ENCODE measurements at regions not wholly inside any gene's neighbourhood (a gene's known extent, or its start where the extent isn't known, plus 50 kb on each side); places are given as distances from the start of the nearest gene placed in this dataset.

DNA sequence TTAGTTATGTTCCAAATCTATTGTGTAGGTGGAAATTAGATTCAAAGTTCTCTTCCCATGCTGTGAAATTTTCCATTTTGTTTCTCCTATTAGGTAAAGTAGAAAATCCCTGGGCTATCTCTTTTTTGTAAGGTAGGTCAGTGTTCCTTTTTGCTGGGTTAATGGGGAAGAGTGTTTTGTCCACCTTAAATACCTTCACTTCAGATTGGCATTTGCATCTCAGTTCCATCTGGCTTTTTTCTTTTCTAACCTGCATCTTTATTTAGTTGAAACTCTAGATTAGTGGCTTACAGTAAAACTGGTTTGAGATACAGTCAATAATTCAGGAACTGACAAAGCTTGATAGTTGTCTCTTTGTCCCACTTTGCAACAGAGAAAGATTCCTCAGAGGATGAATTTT lies 1115.8 kb downstream of the PDHA2 start (continued):
- TF ChIP-seq, protein P1, sequence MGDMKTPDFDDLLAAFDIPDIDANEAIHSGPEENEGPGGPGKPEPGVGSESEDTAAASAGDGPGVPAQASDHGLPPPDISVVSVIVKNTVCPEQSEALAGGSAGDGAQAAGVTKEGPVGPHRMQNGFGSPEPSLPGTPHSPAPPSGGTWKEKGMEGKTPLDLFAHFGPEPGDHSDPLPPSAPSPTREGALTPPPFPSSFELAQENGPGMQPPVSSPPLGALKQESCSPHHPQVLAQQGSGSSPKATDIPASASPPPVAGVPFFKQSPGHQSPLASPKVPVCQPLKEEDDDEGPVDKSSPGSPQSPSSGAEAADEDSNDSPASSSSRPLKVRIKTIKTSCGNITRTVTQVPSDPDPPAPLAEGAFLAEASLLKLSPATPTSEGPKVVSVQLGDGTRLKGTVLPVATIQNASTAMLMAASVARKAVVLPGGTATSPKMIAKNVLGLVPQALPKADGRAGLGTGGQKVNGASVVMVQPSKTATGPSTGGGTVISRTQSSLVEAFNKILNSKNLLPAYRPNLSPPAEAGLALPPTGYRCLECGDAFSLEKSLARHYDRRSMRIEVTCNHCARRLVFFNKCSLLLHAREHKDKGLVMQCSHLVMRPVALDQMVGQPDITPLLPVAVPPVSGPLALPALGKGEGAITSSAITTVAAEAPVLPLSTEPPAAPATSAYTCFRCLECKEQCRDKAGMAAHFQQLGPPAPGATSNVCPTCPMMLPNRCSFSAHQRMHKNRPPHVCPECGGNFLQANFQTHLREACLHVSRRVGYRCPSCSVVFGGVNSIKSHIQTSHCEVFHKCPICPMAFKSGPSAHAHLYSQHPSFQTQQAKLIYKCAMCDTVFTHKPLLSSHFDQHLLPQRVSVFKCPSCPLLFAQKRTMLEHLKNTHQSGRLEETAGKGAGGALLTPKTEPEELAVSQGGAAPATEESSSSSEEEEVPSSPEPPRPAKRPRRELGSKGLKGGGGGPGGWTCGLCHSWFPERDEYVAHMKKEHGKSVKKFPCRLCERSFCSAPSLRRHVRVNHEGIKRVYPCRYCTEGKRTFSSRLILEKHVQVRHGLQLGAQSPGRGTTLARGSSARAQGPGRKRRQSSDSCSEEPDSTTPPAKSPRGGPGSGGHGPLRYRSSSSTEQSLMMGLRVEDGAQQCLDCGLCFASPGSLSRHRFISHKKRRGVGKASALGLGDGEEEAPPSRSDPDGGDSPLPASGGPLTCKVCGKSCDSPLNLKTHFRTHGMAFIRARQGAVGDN (IDR thresholded peaks at IDR 0.05), result no peak
- no peak for TF ChIP-seq RCOR1 (conservative IDR thresholded peaks at IDR 0.05; ENCODE audit: low read depth, low read length)

DNA sequence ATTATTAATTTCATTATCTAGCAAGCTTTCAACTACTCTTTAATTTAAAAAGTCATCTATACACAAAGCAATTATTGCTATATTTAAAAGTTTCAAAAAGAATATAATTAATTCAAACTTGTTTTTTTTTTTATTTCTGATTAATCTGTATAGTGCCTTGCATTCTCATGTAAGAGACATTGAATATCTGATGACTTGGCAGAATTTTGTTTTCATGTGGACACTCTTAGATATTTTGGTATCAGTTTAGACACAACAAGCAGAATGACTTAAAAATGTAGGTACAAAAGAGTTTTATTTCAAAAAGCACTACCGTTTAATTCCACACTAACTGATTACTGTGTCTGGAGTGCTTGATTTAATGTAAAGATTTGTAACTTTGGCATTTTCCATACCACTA lies 1129.6 kb downstream of the PDHA2 start:
- ChIA-PET POLR2A (no interaction called here), CTCF (interaction anchor here (1.9 kb wide), 1 partner anchor 9 kb away, joined by 4 read pairs; no protein-coding TSS in a partner anchor), RAD21 (ENCODE audit: unreplicated experiment) (no interaction called here), SMC1A (ENCODE audit: uncharacterized antibody, unreplicated experiment) (interaction anchor here (0.6 kb wide), 1 partner anchor 1688 kb away, joined by 3 read pairs; no protein-coding TSS in a partner anchor)
- H3K27ac ChIP-seq (ENCODE audit: control insufficient read depth, insufficient read depth), result no peak overlapping the region
- H3K4me1 ChIP-seq (ENCODE audit: control insufficient read depth, insufficient read depth, low read length), result no peaks in the 10 kb centered on the region
- in situ Hi-C loops (cut with MboI) (no loop called here), intact Hi-C loops (cut with micrococcal nuclease; ENCODE audit: unreplicated experiment) (no loop called here)
- FAIRE-seq (no peak), DNase-seq (ENCODE audit: low read depth, low spot score) (no peak), ATAC-seq (no peak)
- BruUV-seq (replicated peaks), result no TSS peak
- WGBS (ENCODE audit: insufficient coverage, insufficient replicate concordance, low lambda C conversion rate, missing lambda C conversion rate), result 0% methylated on average over 1 of the region's 1 CpG
- no peak overlapping the region for H3K4me3 ChIP-seq
- H2AFZ ChIP-seq (ENCODE audit: control insufficient read depth, low read depth, low read length), result no peak overlapping the region
- H3K9me3 ChIP-seq (replicated peaks; ENCODE audit: control insufficient read depth, insufficient read depth, low read length), result no peaks in the 10 kb centered on the region
- TF ChIP-seq GATAD2B (conservative IDR thresholded peaks at IDR 0.05; ENCODE audit: low read depth), result no peak
- no peak for TF ChIP-seq SMAD5 (IDR thresholded peaks at IDR 0.05; ENCODE audit: low read depth)
- no peak for TF ChIP-seq CHD2 (IDR thresholded peaks at IDR 0.05; ENCODE audit: borderline replicate concordance, low read depth, low read length)
- TF ChIP-seq, protein P2, sequence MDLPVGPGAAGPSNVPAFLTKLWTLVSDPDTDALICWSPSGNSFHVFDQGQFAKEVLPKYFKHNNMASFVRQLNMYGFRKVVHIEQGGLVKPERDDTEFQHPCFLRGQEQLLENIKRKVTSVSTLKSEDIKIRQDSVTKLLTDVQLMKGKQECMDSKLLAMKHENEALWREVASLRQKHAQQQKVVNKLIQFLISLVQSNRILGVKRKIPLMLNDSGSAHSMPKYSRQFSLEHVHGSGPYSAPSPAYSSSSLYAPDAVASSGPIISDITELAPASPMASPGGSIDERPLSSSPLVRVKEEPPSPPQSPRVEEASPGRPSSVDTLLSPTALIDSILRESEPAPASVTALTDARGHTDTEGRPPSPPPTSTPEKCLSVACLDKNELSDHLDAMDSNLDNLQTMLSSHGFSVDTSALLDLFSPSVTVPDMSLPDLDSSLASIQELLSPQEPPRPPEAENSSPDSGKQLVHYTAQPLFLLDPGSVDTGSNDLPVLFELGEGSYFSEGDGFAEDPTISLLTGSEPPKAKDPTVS (IDR thresholded peaks at IDR 0.05; ENCODE audit: low read depth, low read length), result no peak
- no peak for TF ChIP-seq GABPA (IDR thresholded peaks at IDR 0.05; ENCODE audit: low read depth)
- no peak for TF ChIP-seq FOS (IDR thresholded peaks at IDR 0.05; ENCODE audit: borderline replicate concordance, extremely low read depth, insufficient read length)
- TF ChIP-seq, protein P3, sequence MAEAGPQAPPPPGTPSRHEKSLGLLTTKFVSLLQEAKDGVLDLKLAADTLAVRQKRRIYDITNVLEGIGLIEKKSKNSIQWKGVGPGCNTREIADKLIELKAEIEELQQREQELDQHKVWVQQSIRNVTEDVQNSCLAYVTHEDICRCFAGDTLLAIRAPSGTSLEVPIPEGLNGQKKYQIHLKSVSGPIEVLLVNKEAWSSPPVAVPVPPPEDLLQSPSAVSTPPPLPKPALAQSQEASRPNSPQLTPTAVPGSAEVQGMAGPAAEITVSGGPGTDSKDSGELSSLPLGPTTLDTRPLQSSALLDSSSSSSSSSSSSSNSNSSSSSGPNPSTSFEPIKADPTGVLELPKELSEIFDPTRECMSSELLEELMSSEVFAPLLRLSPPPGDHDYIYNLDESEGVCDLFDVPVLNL (IDR thresholded peaks at IDR 0.05; ENCODE audit: low read depth, low read length), result no peak
- TF ChIP-seq HDAC6 (IDR thresholded peaks at IDR 0.05; ENCODE audit: unreplicated experiment), result no peak
- no peak for TF ChIP-seq NR2F1 (conservative IDR thresholded peaks at IDR 0.05)
- no peak for TF ChIP-seq HDGF (IDR thresholded peaks at IDR 0.05)
- no peak for TF ChIP-seq TCF3 (IDR thresholded peaks at IDR 0.05; ENCODE audit: borderline replicate concordance, insufficient read depth, low read depth, low read length)
- no peak for TF ChIP-seq ZZZ3 (IDR thresholded peaks at IDR 0.05; ENCODE audit: control insufficient read depth, insufficient read length, low read depth)
- no peaks in the 10 kb centered on the region for H3K36me3 ChIP-seq (ENCODE audit: control insufficient read depth in 2 of 2, insufficient read depth in 2 of 2, low read length in 1 of 2)
- H3K79me2 ChIP-seq (ENCODE audit: control insufficient read depth, insufficient read depth, low read length), result no peaks in the 10 kb centered on the region
- no peak overlapping the region for H3K4me2 ChIP-seq (ENCODE audit: control insufficient read depth, insufficient read depth)
- no peaks in the 10 kb centered on the region for H4K20me1 ChIP-seq (ENCODE audit: control insufficient read depth, insufficient read depth)
- no peaks in the 10 kb centered on the region for H3K27me3 ChIP-seq (replicated peaks in 1 of 2; ENCODE audit: control insufficient read depth in 2 of 2, insufficient read depth in 2 of 2, low read length in 1 of 2)
- H3K9ac ChIP-seq (ENCODE audit: control insufficient read depth, insufficient read depth, low read length), result no peak overlapping the region

Measured in GM12878 (cell line).